Heart right ventricle (tissue), 16 donors: ENCODE measurements at regions not wholly inside any gene's neighbourhood (a gene's known extent, or its start where the extent isn't known, plus 50 kb on each side); places are given as distances from the start of the nearest gene placed in this dataset.

Source experiments
- ATAC-seq, 8 donors: fragments of 200-7000 bp; cut with Tn5 transposase; one replicate each; pipeline ENCODE4 v1.9.1; 2020; ENCODE audit warnings: mild to moderate bottlenecking in 8 of 8, moderate library complexity in 8 of 8, moderate number of reproducible peaks in 1 of 8
- DNase-seq, 2 donors: peaks; one replicate each; pipeline ENCODE4 v3.0.0-alpha.2; 2020
- H3K27ac ChIP-seq, 10 donors: fragments of 200-600 bp; sonication (generic) in 2 of 10; one replicate each; pipeline versions ENCODE4 v1.5.0 to v1.8.0; 2020 to 2022; ENCODE audit warnings: mild to moderate bottlenecking in 3 of 10
- H3K27me3 ChIP-seq, 7 donors: fragments of 200-600 bp; one replicate each; pipeline ENCODE4 v1.8.0; 2021 to 2022; ENCODE audit warnings: mild to moderate bottlenecking in 2 of 7
- H3K36me3 ChIP-seq, 9 donors: fragments of 200-600 bp; sonication (generic) in 1 of 9; one replicate each; pipeline versions ENCODE4 v1.5.0 to v1.8.0; 2020 to 2022; ENCODE audit warnings: mild to moderate bottlenecking in 2 of 9
- H3K4me1 ChIP-seq, 9 donors: fragments of 200-600 bp; sonication (generic) in 1 of 9; one replicate each; pipeline versions ENCODE4 v1.5.0 to v1.8.0; 2020 to 2022; ENCODE audit warnings: mild to moderate bottlenecking in 4 of 9
- H3K4me3 ChIP-seq, 10 donors: fragments of 200-600 bp; sonication (generic) in 2 of 10; one replicate each; pipeline versions ENCODE4 v1.5.0 to v1.8.0; 2020 to 2022; ENCODE audit warnings: mild to moderate bottlenecking in 7 of 10, moderate library complexity in 2 of 10
- H3K9me3 ChIP-seq, 11 donors: fragments of 200-600 bp in 10 of 11; sonication (generic) in 2 of 11; one replicate each; pipeline versions ENCODE4 v1.5.0 to v1.8.0; 2013 to 2022; ENCODE audit warnings: mild to moderate bottlenecking in 2 of 11, control low read depth in 1 of 11, moderate library complexity in 1 of 11
- WGBS, 2 donors: extraction: QIAGEN DNeasy Blood & Tissue Kit; methylation state at CpG; one replicate each; pipeline ENCODE4 v1.1.7; 2013; ENCODE audit warnings: inconsistent platforms in 1 of 2; 5-methylcytosine and 5-hydroxymethylcytosine counted together
- intact Hi-C, 10 donors: fragments of 100-400 bp; cut with DNase I; formaldehyde crosslinking; loops; one replicate each; pipeline versions ENCODE4 v1.11.1 to v1.14.2; 2022
- TF ChIP-seq, protein P1 (sequence below), 9 donors: fragments of 200-600 bp; sonication (generic) in 2 of 9; IDR thresholded peaks; one replicate each; pipeline versions ENCODE4 v1.5.0 to v1.8.0; 2021 to 2022; ENCODE audit warnings: antibody characterized with exemption in 9 of 9, mild to moderate bottlenecking in 5 of 9, moderate library complexity in 1 of 9
- donor health status: Arrhythmogenic right ventricular cardiomyopathy.
- donor health status: ischemic (EF 13 %, LVEDD 7.1; RV severe dilation, severe dysfunction).
- donor health status: healthy with polysubstance abuse.
- donor health status: DM: no; HTN: yes; CAD: no.
- donor health status: DM: no; HTN: no; CAD: no.
- donor health status: ischemic (EF 25% LVEDD 6.9; RV normal size, moderate dysfunction).
- donor health status: ischemic (EF 25% LVEDD 5.7; RV mildly dilated, moderate dysfunction).
- donor health status: healthy.
- donor health status: DM: yes; HTN: yes; CAD: no.
- donor health status: Ischemic cardiomyopathy.
- donor health status: ischemic (EF 35%, LVEDD 5.7; RV mildly dilated, moderate dysfunction).
- donor health status: nonischemic (EF 11% LVEDD 7.7; RV severe dilation, severe dysfunction).
- donor health status: DM: yes; HTN: yes; CAD: no.
- donor health status: PGD.
- donor health status: ischemic (EF 29% LVEDD 5.4; RV normal size, mild dysfunction).
- donor health status: nonischemic (EF 23%, LVEDD 6.1; RV moderate dilation, normal function).

GRCh38 chr13:72295153-72295552 lies 428.1 kb upstream of the DACH1 start:
- intact Hi-C loops = no loop called here
- Histone ChIP-seq H3K36me3 (no peaks in the 10 kb centered on the region), H3K27ac (no peak overlapping the region), H3K9me3 (peaks cover 0 to 5% (median 0%) of the 10 kb centered on the region in 11 donors), H3K4me1 (peaks cover 0 to 8% (median 0%) of the 10 kb centered on the region in 9 donors), H3K4me3 (no peak overlapping the region), H3K27me3 (no peaks in the 10 kb centered on the region)
- no peak for DNase-seq
- 56 to 59% methylated on average over 2 of the region's 2 CpGs for WGBS, 2 donors
- TF ChIP-seq, protein P1, sequence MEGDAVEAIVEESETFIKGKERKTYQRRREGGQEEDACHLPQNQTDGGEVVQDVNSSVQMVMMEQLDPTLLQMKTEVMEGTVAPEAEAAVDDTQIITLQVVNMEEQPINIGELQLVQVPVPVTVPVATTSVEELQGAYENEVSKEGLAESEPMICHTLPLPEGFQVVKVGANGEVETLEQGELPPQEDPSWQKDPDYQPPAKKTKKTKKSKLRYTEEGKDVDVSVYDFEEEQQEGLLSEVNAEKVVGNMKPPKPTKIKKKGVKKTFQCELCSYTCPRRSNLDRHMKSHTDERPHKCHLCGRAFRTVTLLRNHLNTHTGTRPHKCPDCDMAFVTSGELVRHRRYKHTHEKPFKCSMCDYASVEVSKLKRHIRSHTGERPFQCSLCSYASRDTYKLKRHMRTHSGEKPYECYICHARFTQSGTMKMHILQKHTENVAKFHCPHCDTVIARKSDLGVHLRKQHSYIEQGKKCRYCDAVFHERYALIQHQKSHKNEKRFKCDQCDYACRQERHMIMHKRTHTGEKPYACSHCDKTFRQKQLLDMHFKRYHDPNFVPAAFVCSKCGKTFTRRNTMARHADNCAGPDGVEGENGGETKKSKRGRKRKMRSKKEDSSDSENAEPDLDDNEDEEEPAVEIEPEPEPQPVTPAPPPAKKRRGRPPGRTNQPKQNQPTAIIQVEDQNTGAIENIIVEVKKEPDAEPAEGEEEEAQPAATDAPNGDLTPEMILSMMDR (IDR thresholded peaks at IDR 0.05) = no peak
- ATAC-seq = peak in 3 of 8 donors; percentile 29 to 42 (median 40)

GRCh38 chr13:72293206-72293605 lies 426.2 kb upstream of the DACH1 start:
- 77 to 78% methylated on average over 1 of the region's 1 CpG for WGBS, 2 donors
- Histone ChIP-seq H3K27me3 (no peaks in the 10 kb centered on the region), H3K4me3 (no peak overlapping the region), H3K9me3 (peaks cover 0 to 15% (median 7%) of the 10 kb centered on the region in 11 donors), H3K4me1 (peaks cover 0 to 8% (median 0%) of the 10 kb centered on the region in 9 donors), H3K36me3 (no peaks in the 10 kb centered on the region), H3K27ac (no peak overlapping the region)
- TF ChIP-seq, protein P1 (IDR thresholded peaks at IDR 0.05) = no peak
- no peak for DNase-seq
- no peak for ATAC-seq
- intact Hi-C loops = no loop called here

- Histone ChIP-seq H3K27me3 (no peaks in the 10 kb centered on the region), H3K27ac (no peak overlapping the region), H3K9me3 (peaks cover 0 to 20% (median 7%) of the 10 kb centered on the region in 11 donors), H3K4me3 (no peak overlapping the region), H3K36me3 (no peaks in the 10 kb centered on the region), H3K4me1 (peaks cover 0 to 8% (median 0%) of the 10 kb centered on the region in 9 donors)
- DNase-seq (no peak), ATAC-seq (no peak)
- TF ChIP-seq, protein P1 (IDR thresholded peaks at IDR 0.05) = no peak
- intact Hi-C loops = no loop called here
These were observed 424.1 kb upstream of the DACH1 start for GRCh38 chr13:72290962-72291681.

GRCh38 chr13:72286421-72286820 lies 419.4 kb upstream of the DACH1 start:
- H3K4me3 ChIP-seq = no peak overlapping the region
- no peak for ATAC-seq

More at GRCh38 chr13:72286421-72286820, 419.4 kb upstream of the DACH1 start:
- Histone ChIP-seq H3K27ac (no peak overlapping the region), H3K4me1 (no peaks in the 10 kb centered on the region), H3K36me3 (no peaks in the 10 kb centered on the region), H3K9me3 (peaks cover 0 to 20% (median 7%) of the 10 kb centered on the region in 11 donors), H3K27me3 (no peaks in the 10 kb centered on the region)
- intact Hi-C loops = no loop called here
- TF ChIP-seq, protein P1 (IDR thresholded peaks at IDR 0.05) = no peak
- no peak for DNase-seq
